ENCODE measurements at regions not wholly inside any gene's neighbourhood (a gene's known extent, or its start where the extent isn't known, plus 50 kb on each side); places are given as distances from the start of the nearest gene placed in this dataset.

DNA sequence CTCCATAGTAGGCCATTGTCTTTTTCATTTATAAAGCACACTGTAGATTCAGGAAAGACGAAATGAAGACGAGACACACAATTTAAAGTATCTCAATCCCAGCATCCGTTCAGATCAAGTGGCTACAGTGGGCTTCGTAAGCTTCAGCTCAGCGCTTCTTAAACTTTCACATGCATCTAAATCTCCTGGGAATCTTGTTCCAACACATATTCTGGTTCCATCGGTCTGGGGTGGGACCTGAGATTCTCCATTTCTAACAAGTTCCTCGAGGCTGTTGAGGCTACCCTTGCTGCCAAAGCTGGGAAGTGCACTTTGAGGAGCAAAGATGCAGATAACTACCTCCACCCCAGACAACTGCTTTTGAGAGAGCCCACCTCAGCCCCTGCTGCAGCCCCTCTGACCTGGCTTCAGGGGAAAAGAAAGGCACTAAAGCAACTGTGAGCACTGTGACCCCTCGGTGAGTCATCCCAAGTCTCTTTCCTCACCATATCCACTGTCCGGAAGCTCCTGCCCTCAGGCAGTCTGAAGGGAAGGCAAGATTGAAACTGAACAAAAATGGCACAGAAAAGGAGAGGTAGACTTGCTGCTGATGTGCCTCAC, 201.1 kb upstream of the FBXO11 start:
- peaks cover 17% of the 10 kb centered on the region for H3K4me1 ChIP-seq (ENCODE audit: control insufficient read depth, extremely low read depth, insufficient read depth, low read length)
- no peaks in the 10 kb centered on the region for H3K36me3 ChIP-seq (ENCODE audit: control insufficient read depth, insufficient read depth, low read length)
- TF ChIP-seq, protein P1, sequence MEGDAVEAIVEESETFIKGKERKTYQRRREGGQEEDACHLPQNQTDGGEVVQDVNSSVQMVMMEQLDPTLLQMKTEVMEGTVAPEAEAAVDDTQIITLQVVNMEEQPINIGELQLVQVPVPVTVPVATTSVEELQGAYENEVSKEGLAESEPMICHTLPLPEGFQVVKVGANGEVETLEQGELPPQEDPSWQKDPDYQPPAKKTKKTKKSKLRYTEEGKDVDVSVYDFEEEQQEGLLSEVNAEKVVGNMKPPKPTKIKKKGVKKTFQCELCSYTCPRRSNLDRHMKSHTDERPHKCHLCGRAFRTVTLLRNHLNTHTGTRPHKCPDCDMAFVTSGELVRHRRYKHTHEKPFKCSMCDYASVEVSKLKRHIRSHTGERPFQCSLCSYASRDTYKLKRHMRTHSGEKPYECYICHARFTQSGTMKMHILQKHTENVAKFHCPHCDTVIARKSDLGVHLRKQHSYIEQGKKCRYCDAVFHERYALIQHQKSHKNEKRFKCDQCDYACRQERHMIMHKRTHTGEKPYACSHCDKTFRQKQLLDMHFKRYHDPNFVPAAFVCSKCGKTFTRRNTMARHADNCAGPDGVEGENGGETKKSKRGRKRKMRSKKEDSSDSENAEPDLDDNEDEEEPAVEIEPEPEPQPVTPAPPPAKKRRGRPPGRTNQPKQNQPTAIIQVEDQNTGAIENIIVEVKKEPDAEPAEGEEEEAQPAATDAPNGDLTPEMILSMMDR (conservative IDR thresholded peaks at IDR 0.05 in 1 of 2, IDR thresholded peaks at IDR 0.05 in 1 of 2; ENCODE audit: low read depth in 1 of 2, low read length in 2 of 2) = peak in 1 of 2 donors; percentile 28
- TF ChIP-seq EZH2 (IDR thresholded peaks at IDR 0.05; ENCODE audit: low read length, missing control alignments) = no peak
- H3K9me3 ChIP-seq (ENCODE audit: control insufficient read depth, insufficient read depth, low read depth, low read length) = no peaks in the 10 kb centered on the region
- peak overlapping the region; percentile 21 for H2AFZ ChIP-seq (ENCODE audit: low read length)
- no peaks in the 10 kb centered on the region for H4K20me1 ChIP-seq (ENCODE audit: control insufficient read depth, extremely low read depth, insufficient read depth, low read length)
- H3K9ac ChIP-seq (ENCODE audit: insufficient read depth, low read length) = no peak overlapping the region
- no peaks in the 10 kb centered on the region for H3K27me3 ChIP-seq (ENCODE audit: control insufficient read depth, insufficient read depth, low read length)
- H3K79me2 ChIP-seq (ENCODE audit: control insufficient read depth, insufficient read depth, low read length) = no peaks in the 10 kb centered on the region
- peak; percentile 59 to 71 for DNase-seq (ENCODE audit: low read depth in 2 of 2)
- H3K4me3 ChIP-seq (replicated peaks in 1 of 4; ENCODE audit: control extremely low read depth in 1 of 4, insufficient read depth in 1 of 4, low read depth in 3 of 4, low read length in 4 of 4) = peak overlapping the region in 1 of 4 experiments; percentile 29
- H3K27ac ChIP-seq (ENCODE audit: insufficient read depth, low read length) = peak overlapping the region; percentile 80
- no peak overlapping the region for H3K4me2 ChIP-seq (ENCODE audit: extremely low read depth, insufficient read depth, low read length)

DNA sequence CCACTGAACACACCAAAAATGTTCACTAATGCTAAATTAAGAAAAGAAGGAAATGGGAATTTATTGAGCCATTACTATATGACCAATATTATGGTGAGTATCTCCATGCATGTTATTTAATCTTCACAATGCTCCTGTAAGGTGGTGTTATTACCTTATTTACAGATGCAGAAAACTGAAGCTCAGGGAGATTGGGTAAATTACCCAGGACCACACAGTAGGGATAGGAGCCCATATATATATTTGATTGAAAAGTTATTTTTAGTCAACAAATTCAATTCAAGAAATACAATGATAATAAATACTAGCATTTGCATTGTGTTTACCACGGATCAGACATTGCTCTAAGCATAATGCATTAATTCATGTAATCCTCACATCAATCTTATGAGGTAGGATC, 202.2 kb upstream of the FBXO11 start:
- DNase-seq (ENCODE audit: low read depth in 2 of 2) = no peak
- peaks cover 17% of the 10 kb centered on the region for H3K4me1 ChIP-seq (ENCODE audit: control insufficient read depth, extremely low read depth, insufficient read depth, low read length)
- no peak overlapping the region for H3K9ac ChIP-seq (ENCODE audit: insufficient read depth, low read length)
- no peaks in the 10 kb centered on the region for H3K9me3 ChIP-seq (ENCODE audit: control insufficient read depth, insufficient read depth, low read depth, low read length)
- TF ChIP-seq, protein P1 (conservative IDR thresholded peaks at IDR 0.05 in 1 of 2, IDR thresholded peaks at IDR 0.05 in 1 of 2; ENCODE audit: low read depth in 1 of 2, low read length in 2 of 2) = no peak
- TF ChIP-seq EZH2 (IDR thresholded peaks at IDR 0.05; ENCODE audit: low read length, missing control alignments) = no peak
- H3K4me3 ChIP-seq (replicated peaks in 1 of 4; ENCODE audit: control extremely low read depth in 1 of 4, insufficient read depth in 1 of 4, low read depth in 3 of 4, low read length in 4 of 4) = no peak overlapping the region
- H3K27me3 ChIP-seq (ENCODE audit: control insufficient read depth, insufficient read depth, low read length) = no peaks in the 10 kb centered on the region
- no peaks in the 10 kb centered on the region for H4K20me1 ChIP-seq (ENCODE audit: control insufficient read depth, extremely low read depth, insufficient read depth, low read length)
- no peaks in the 10 kb centered on the region for H3K79me2 ChIP-seq (ENCODE audit: control insufficient read depth, insufficient read depth, low read length)
- no peak overlapping the region for H3K27ac ChIP-seq (ENCODE audit: insufficient read depth, low read length)
- no peak overlapping the region for H2AFZ ChIP-seq (ENCODE audit: low read length)
- H3K36me3 ChIP-seq (ENCODE audit: control insufficient read depth, insufficient read depth, low read length) = no peaks in the 10 kb centered on the region
- H3K4me2 ChIP-seq (ENCODE audit: extremely low read depth, insufficient read depth, low read length) = no peak overlapping the region

DNA sequence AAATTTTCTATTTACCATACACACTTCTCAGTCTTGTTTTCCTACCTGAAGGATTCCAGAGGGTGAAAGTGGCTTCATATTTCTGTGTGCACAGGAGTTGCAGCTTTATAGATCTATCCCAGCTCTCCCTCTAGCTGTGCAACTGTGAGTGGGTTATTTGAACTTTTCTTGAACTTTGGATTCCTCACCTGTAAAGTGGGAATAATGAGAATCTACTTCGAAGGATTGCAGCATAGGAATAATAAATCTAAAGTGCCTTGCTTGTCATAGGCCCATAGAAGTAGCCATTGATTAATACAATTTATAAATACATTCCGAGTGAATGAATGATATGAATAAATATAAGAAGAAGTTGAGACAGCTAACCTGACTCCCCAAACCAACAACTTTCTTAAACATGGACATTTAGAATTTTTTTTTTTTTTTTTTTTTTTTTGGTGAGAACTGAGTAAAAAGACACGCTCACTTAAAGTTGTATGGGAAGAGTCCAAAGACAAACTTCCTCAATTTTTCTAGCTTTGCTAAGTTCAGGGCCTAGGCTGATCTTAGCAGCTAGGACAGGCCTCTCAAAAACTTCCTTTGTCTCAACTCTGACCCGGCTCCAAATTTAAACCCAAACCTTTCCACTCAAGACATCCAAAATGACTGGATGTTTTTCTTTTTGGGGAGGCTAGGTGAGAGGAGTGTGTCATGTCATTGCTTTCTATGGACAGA, 203.3 kb upstream of the FBXO11 start:
- TF ChIP-seq, protein P1 (conservative IDR thresholded peaks at IDR 0.05 in 1 of 2, IDR thresholded peaks at IDR 0.05 in 1 of 2; ENCODE audit: low read depth in 1 of 2, low read length in 2 of 2) = no peak
- TF ChIP-seq EZH2 (IDR thresholded peaks at IDR 0.05; ENCODE audit: low read length, missing control alignments) = no peak
- no peak for DNase-seq (ENCODE audit: low read depth in 2 of 2)
- Histone ChIP-seq H3K4me2 (ENCODE audit: extremely low read depth, insufficient read depth, low read length) (no peak overlapping the region), H3K36me3 (ENCODE audit: control insufficient read depth, insufficient read depth, low read length) (no peaks in the 10 kb centered on the region), H3K79me2 (ENCODE audit: control insufficient read depth, insufficient read depth, low read length) (no peaks in the 10 kb centered on the region), H3K27ac (ENCODE audit: insufficient read depth, low read length) (no peak overlapping the region), H3K4me3 (replicated peaks in 1 of 4; ENCODE audit: control extremely low read depth in 1 of 4, insufficient read depth in 1 of 4, low read depth in 3 of 4, low read length in 4 of 4) (no peak overlapping the region), H2AFZ (ENCODE audit: low read length) (no peak overlapping the region), H3K27me3 (ENCODE audit: control insufficient read depth, insufficient read depth, low read length) (no peaks in the 10 kb centered on the region), H3K9me3 (ENCODE audit: control insufficient read depth, insufficient read depth, low read depth, low read length) (no peaks in the 10 kb centered on the region), H3K9ac (ENCODE audit: insufficient read depth, low read length) (no peak overlapping the region), H3K4me1 (ENCODE audit: control insufficient read depth, extremely low read depth, insufficient read depth, low read length) (peaks cover 18% of the 10 kb centered on the region), H4K20me1 (ENCODE audit: control insufficient read depth, extremely low read depth, insufficient read depth, low read length) (no peaks in the 10 kb centered on the region)
